ENCODE measurements at regions not wholly inside any gene's neighbourhood (a gene's known extent, or its start where the extent isn't known, plus 50 kb on each side); places are given as distances from the start of the nearest gene placed in this dataset.

- Histone ChIP-seq H3K4me1 (ENCODE audit: control insufficient read depth, insufficient read depth, low read length) (no peaks in the 10 kb centered on the region), H3K36me3 (ENCODE audit: control insufficient read depth, insufficient read depth, low read length) (no peaks in the 10 kb centered on the region), H3K27me3 (ENCODE audit: control insufficient read depth, insufficient read depth, low read length) (no peaks in the 10 kb centered on the region), H3K9ac (ENCODE audit: low read length) (no peak overlapping the region), H3K9me3 (ENCODE audit: control insufficient read depth, low read length) (no peaks in the 10 kb centered on the region), H3K4me3 (ENCODE audit: low read length) (no peak overlapping the region)
These were observed 358.7 kb downstream of the LPIN1 start for GRCh38 chr2:12105180-12105579.

- Histone ChIP-seq H3K9me3 (ENCODE audit: control insufficient read depth, low read length) (no peaks in the 10 kb centered on the region), H3K9ac (ENCODE audit: low read length) (no peak overlapping the region), H3K4me3 (ENCODE audit: low read length) (no peak overlapping the region), H3K36me3 (ENCODE audit: control insufficient read depth, insufficient read depth, low read length) (no peaks in the 10 kb centered on the region), H3K4me1 (ENCODE audit: control insufficient read depth, insufficient read depth, low read length) (no peaks in the 10 kb centered on the region), H3K27me3 (ENCODE audit: control insufficient read depth, insufficient read depth, low read length) (no peaks in the 10 kb centered on the region)
These were observed 360.1 kb downstream of the LPIN1 start for GRCh38 chr2:12106440-12107080.

DNA sequence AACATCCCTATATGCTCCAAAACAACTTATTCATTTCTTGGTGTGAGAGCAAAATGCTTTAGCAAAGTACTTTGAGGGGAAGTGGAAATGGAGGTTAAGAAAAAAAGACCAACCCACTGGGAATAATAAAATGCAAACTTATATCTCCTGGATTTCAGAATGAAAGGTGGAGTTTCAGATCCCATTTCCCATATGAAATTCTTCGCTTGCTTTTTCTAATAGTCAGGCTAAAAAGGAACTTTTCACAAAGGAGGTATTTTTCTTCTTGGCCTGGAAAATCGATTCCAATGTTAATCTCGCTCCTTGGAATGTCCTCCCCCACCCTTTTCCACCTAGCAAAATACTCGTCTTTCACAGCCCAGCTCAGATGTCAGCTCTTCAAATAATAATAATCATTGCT, 360.9 kb downstream of the LPIN1 start:
- Histone ChIP-seq H3K27me3 (ENCODE audit: control insufficient read depth, insufficient read depth, low read length) (no peaks in the 10 kb centered on the region), H3K9ac (ENCODE audit: low read length) (no peak overlapping the region), H3K4me1 (ENCODE audit: control insufficient read depth, insufficient read depth, low read length) (no peaks in the 10 kb centered on the region), H3K9me3 (ENCODE audit: control insufficient read depth, low read length) (no peaks in the 10 kb centered on the region), H3K4me3 (ENCODE audit: low read length) (no peak overlapping the region), H3K36me3 (ENCODE audit: control insufficient read depth, insufficient read depth, low read length) (no peaks in the 10 kb centered on the region)

- Histone ChIP-seq H3K9ac (ENCODE audit: low read length) (no peak overlapping the region), H3K4me1 (ENCODE audit: control insufficient read depth, insufficient read depth, low read length) (no peaks in the 10 kb centered on the region), H3K36me3 (ENCODE audit: control insufficient read depth, insufficient read depth, low read length) (no peaks in the 10 kb centered on the region), H3K4me3 (ENCODE audit: low read length) (no peak overlapping the region), H3K27me3 (ENCODE audit: control insufficient read depth, insufficient read depth, low read length) (no peaks in the 10 kb centered on the region), H3K9me3 (ENCODE audit: control insufficient read depth, low read length) (no peaks in the 10 kb centered on the region)
These were observed 361.5 kb downstream of the LPIN1 start for GRCh38 chr2:12107939-12108338.

GRCh38 chr2:12109363-12110017, 363.1 kb downstream of the LPIN1 start:
- no peak overlapping the region for H3K4me3 ChIP-seq (ENCODE audit: low read length)
- no peaks in the 10 kb centered on the region for H3K27me3 ChIP-seq (ENCODE audit: control insufficient read depth, insufficient read depth, low read length)
- no peaks in the 10 kb centered on the region for H3K4me1 ChIP-seq (ENCODE audit: control insufficient read depth, insufficient read depth, low read length)
- no peaks in the 10 kb centered on the region for H3K36me3 ChIP-seq (ENCODE audit: control insufficient read depth, insufficient read depth, low read length)
- no peaks in the 10 kb centered on the region for H3K9me3 ChIP-seq (ENCODE audit: control insufficient read depth, low read length)
- H3K9ac ChIP-seq (ENCODE audit: low read length) = no peak overlapping the region

- no peak overlapping the region for H3K4me3 ChIP-seq (ENCODE audit: low read length)
- H3K9ac ChIP-seq (ENCODE audit: low read length) = no peak overlapping the region
- no peaks in the 10 kb centered on the region for H3K27me3 ChIP-seq (ENCODE audit: control insufficient read depth, insufficient read depth, low read length)
- no peaks in the 10 kb centered on the region for H3K9me3 ChIP-seq (ENCODE audit: control insufficient read depth, low read length)
- no peaks in the 10 kb centered on the region for H3K36me3 ChIP-seq (ENCODE audit: control insufficient read depth, insufficient read depth, low read length)
- H3K4me1 ChIP-seq (ENCODE audit: control insufficient read depth, insufficient read depth, low read length) = no peaks in the 10 kb centered on the region
These were observed 363.6 kb downstream of the LPIN1 start for GRCh38 chr2:12110074-12110473.

DNA sequence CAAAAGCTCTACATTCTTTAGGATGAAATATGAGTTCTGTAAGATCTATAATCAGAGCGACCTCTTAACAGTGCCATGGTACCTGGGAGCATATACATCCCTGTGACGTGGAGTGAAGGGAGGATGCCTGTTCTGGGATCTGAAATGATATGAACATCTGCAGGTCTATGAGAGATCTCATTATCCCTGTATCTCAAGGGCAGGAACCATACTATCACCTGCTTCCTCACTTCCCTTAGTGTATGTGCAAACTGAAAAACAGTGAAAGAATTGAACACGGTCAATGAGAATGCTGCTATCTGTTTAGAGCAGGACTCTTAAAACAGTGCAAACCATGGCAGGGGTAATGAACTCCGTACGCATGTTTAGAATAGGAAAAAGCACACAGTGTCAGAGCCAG, 364.0 kb downstream of the LPIN1 start:
- no peaks in the 10 kb centered on the region for H3K4me1 ChIP-seq (ENCODE audit: control insufficient read depth, insufficient read depth, low read length)
- H3K9ac ChIP-seq (ENCODE audit: low read length) = no peak overlapping the region
- no peaks in the 10 kb centered on the region for H3K9me3 ChIP-seq (ENCODE audit: control insufficient read depth, low read length)
- no peaks in the 10 kb centered on the region for H3K27me3 ChIP-seq (ENCODE audit: control insufficient read depth, insufficient read depth, low read length)
- no peaks in the 10 kb centered on the region for H3K36me3 ChIP-seq (ENCODE audit: control insufficient read depth, insufficient read depth, low read length)
- no peak overlapping the region for H3K4me3 ChIP-seq (ENCODE audit: low read length)

GRCh38 chr2:12113412-12113811, 367.0 kb downstream of the LPIN1 start:
- Histone ChIP-seq H3K9me3 (ENCODE audit: control insufficient read depth, low read length) (no peaks in the 10 kb centered on the region), H3K4me3 (ENCODE audit: low read length) (no peak overlapping the region), H3K36me3 (ENCODE audit: control insufficient read depth, insufficient read depth, low read length) (no peaks in the 10 kb centered on the region), H3K27me3 (ENCODE audit: control insufficient read depth, insufficient read depth, low read length) (no peaks in the 10 kb centered on the region), H3K4me1 (ENCODE audit: control insufficient read depth, insufficient read depth, low read length) (no peaks in the 10 kb centered on the region), H3K9ac (ENCODE audit: low read length) (no peak overlapping the region)

GRCh38 chr2:12114816-12115215, 368.4 kb downstream of the LPIN1 start:
- Histone ChIP-seq H3K4me1 (ENCODE audit: control insufficient read depth, insufficient read depth, low read length) (no peaks in the 10 kb centered on the region), H3K36me3 (ENCODE audit: control insufficient read depth, insufficient read depth, low read length) (no peaks in the 10 kb centered on the region), H3K9ac (ENCODE audit: low read length) (no peak overlapping the region), H3K27me3 (ENCODE audit: control insufficient read depth, insufficient read depth, low read length) (no peaks in the 10 kb centered on the region), H3K9me3 (ENCODE audit: control insufficient read depth, low read length) (no peaks in the 10 kb centered on the region), H3K4me3 (ENCODE audit: low read length) (no peak overlapping the region)

DNA sequence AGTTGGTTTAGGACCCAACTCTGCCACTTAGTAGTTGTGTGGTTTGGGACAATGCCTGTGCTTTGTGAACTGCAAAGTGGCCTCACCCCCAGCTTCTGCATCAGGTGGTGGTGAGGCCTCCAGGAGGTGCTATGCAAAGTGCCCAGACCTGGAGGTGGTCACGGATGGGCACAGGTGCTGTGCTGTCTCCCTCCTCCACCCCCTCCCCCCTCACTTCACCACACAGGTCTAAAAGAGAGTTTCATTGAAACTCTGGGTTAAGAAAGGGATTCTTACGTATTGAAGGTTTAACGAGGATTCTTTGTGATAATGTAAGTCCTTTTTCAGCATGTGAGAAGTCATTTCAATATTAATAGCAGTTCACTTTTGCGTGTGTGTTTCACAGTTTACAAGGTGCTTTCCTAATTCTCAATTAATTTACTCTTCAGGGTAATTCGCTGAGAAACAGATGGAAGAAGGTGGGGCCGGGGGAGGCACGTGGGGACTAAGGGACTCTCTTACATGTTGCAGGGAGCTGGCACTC, 369.9 kb downstream of the LPIN1 start:
- no peak overlapping the region for H3K9ac ChIP-seq (ENCODE audit: low read length)
- H3K27me3 ChIP-seq (ENCODE audit: control insufficient read depth, insufficient read depth, low read length) = no peaks in the 10 kb centered on the region
- no peaks in the 10 kb centered on the region for H3K36me3 ChIP-seq (ENCODE audit: control insufficient read depth, insufficient read depth, low read length)
- H3K4me3 ChIP-seq (ENCODE audit: low read length) = no peak overlapping the region
- H3K9me3 ChIP-seq (ENCODE audit: control insufficient read depth, low read length) = no peaks in the 10 kb centered on the region
- no peaks in the 10 kb centered on the region for H3K4me1 ChIP-seq (ENCODE audit: control insufficient read depth, insufficient read depth, low read length)

- no peaks in the 10 kb centered on the region for H3K36me3 ChIP-seq (ENCODE audit: control insufficient read depth, insufficient read depth, low read length)
- no peaks in the 10 kb centered on the region for H3K4me1 ChIP-seq (ENCODE audit: control insufficient read depth, insufficient read depth, low read length)
- no peaks in the 10 kb centered on the region for H3K9me3 ChIP-seq (ENCODE audit: control insufficient read depth, low read length)
- no peaks in the 10 kb centered on the region for H3K27me3 ChIP-seq (ENCODE audit: control insufficient read depth, insufficient read depth, low read length)
- no peak overlapping the region for H3K9ac ChIP-seq (ENCODE audit: low read length)
- H3K4me3 ChIP-seq (ENCODE audit: low read length) = no peak overlapping the region
These were observed 373.4 kb downstream of the LPIN1 start for GRCh38 chr2:12119841-12120240.

DNA sequence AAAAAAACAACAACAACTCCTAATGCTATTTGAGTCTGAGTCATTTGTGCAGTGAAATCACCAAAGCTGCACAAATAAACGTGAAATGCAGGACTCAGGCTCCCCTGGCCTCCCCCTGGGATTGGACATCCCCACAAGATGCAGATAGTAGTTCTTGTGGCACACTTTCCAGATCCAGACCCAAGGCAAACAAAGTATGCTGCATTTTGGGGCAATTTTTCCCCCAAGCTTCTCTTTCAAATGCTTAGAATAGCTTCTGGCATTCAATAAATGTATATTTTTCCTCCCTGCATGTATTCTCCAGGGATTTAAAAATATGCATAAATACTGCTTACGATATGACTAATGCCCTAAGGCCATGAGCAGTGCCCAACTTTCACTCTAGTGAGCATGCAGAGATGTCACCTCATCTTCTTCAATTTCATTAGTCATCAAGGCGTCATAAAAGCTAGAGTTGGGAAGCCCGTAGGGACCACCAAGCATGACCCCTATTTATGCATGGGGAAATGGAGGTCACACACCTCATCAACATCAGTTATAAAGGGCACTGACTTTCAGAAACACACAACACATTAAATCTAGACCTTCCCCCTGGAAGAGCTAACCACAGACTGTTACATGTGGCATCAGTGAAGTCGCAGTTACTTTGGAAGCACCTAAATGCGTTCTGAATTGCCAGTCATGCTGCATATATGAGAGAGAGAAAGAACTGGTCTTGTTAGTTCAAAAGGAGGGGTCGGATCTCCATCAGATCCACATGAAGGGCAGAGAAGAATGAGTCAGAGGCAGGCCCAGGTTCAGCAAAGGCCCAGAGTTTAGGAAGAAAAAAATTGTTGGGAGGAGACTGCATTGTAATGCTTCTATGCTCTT, 374.1 kb downstream of the LPIN1 start:
- Histone ChIP-seq H3K9ac (ENCODE audit: low read length) (no peak overlapping the region), H3K36me3 (ENCODE audit: control insufficient read depth, insufficient read depth, low read length) (no peaks in the 10 kb centered on the region), H3K9me3 (ENCODE audit: control insufficient read depth, low read length) (no peaks in the 10 kb centered on the region), H3K27me3 (ENCODE audit: control insufficient read depth, insufficient read depth, low read length) (no peaks in the 10 kb centered on the region), H3K4me1 (ENCODE audit: control insufficient read depth, insufficient read depth, low read length) (no peaks in the 10 kb centered on the region), H3K4me3 (ENCODE audit: low read length) (no peak overlapping the region)

All from mucosa of stomach (tissue), 1 donor.